Ramos (cell line): ENCODE measurements at regions not wholly inside any gene's neighbourhood (a gene's known extent, or its start where the extent isn't known, plus 50 kb on each side); places are given as distances from the start of the nearest gene placed in this dataset.
"Not testable (repeated sequence)": the region's sequence is repeated elsewhere in the genome, so short reads cannot be mapped to it uniquely, and the experiment has no call there.

Experiments
- in situ Hi-C: fragments of 300-500 bp; cut with MboI; formaldehyde crosslinking; loops from one replicate; pipeline ENCODE4 v1.14.3; 2022; ENCODE audit warnings: low sequenced_read_pairs; ENCODE audit not compliant: unreplicated experiment

DNA sequence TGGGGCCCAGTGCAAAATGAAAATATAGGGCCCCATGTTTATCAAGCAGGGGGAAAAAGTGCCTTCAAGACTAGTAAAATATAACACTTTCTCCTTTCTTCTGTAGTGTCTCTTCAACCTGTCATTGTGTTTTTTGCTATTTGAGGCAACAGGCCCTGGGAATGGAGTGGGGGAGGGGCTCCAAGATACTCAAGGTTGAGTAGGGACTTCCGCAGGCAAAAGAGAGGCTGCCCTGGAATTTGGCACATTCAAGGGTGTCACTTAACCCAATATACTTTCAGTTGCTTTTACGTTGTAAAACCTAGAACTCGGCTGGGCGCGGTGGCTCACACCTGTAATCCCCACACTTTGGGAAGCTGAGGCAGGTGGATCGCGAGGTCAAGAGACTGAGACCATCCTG lies 154.9 kb downstream of the ALDH8A1 start:
- in situ Hi-C loops = no loop called here

- in situ Hi-C loops = not testable (repeated sequence)
Measured at GRCh38 chr6:134791243-134791843, 158.6 kb downstream of the ALDH8A1 start.

DNA sequence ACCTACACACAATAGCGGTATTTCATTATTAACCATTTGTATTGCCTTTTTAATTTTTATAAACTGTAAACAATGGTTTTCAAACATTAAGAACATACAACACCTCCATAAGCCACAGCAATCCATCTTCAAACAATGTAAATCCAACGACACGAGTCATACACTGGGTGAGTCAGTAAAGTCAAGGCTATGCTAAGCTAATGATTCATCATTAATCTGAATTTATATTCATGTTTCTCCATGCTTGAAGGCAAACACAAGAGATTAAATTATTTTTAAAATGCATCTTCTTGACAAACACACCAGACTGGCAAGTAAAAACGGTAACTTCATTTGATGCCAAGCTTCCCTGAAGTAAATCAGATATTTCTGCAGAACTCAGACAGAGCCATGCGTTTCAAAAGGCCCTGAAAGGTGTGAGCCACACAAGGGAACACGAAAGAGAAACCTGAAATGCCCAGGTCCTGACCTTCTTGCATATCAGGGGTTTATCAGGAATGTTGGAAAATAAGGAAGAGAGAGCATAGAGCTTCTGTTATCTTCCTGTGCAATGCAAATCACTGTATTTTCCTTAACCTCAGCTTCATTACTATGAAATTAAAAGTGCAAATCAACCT lies 162.5 kb downstream of the ALDH8A1 start:
- in situ Hi-C loops = no loop called here

DNA sequence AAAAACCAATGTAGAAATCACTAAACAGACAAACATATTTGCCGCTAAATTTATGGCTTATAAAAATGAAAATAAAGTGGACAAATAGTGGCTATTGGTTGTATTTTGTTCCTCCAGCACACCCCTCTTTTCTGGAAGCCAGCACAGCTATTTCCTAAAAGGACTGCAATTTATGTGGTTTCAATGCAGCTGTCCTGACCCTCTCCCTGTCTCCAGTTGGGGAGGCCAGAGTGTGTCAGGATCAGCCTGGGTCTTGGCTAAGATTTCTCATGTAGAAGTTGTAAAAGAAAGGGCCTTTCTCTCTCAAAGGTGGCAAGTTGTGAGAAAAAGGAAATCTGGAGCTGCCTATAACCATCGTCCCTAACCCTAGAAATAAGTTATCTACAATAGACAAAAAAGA lies 165.6 kb downstream of the ALDH8A1 start:
- in situ Hi-C loops = no loop called here

GRCh38 chr6:134778431-134778830 lies 171.5 kb downstream of the ALDH8A1 start:
- in situ Hi-C loops = no loop called here

DNA sequence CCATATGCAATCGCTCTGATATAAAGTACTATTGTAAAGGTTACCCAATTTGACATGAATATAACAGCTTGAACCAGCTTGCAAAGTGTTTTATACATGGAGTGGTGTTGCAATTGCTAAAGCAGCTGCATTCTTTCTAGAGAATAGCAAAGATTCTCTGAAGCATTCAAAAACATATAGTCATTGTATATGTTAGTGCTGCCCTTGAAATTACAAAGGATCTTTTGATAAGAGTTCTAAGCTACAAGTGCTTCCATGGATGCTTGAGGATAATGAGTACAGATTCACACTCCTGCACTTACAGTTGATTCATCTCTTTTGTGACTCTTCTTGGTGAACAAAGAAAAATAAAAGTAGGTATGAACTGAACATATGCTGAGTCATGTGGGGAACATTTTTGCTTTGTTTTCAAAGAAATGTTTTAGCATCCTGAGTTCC lies 175.7 kb downstream of the ALDH8A1 start:
- in situ Hi-C loops = no loop called here

DNA sequence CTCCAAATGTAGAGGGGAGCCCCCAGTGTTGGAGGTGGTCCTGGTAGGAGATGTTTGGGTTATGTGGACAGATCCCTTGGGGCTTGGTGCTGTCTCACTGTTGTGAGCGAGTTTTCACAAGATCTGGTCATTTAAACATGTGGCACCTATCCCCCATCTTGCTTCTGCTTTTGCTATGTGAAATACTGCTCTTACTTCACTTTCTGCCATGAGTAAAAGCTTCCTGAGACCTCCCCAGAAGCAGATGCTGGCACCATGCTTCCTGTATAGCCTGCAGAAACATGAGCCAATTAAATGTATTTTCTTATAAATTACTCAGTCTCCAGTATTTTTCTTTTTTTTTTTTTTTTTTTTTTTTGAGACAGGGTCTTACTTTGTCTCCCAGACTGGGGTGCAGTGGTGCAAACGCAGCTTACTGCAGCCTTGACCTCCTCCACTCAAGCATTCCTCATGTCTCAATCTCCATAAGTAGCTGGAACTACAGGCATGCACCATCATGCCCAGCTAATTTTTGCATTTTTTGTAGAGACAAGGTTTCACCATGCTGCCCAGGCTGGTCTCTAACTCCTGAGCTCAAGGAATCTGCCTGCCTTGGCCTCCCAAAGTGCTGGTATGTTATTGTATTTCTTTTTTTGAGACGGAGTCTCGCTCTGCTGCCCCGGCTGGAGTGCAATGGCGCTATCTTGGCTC lies 177.1 kb downstream of the ALDH8A1 start:
- in situ Hi-C loops = no loop called here

DNA sequence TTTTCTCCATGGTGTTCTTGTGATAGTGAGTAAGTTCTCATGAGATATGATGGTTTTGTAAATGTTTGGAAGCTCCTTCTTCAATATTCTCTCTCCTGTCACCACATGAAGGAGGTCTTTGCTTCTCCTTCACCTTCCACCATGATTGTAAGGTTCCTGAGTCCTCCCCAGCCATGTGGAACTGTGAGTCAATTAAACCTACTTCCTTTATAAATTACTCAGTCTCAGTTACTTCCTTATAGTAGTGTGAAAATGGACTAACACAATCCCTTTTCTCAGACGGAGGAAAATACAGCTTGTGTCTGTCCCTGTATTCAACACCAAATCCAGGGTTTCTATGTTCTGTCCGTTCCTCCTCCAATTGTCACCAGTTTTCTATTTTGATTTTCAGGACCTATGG lies 181.0 kb downstream of the ALDH8A1 start:
- in situ Hi-C loops = no loop called here

DNA sequence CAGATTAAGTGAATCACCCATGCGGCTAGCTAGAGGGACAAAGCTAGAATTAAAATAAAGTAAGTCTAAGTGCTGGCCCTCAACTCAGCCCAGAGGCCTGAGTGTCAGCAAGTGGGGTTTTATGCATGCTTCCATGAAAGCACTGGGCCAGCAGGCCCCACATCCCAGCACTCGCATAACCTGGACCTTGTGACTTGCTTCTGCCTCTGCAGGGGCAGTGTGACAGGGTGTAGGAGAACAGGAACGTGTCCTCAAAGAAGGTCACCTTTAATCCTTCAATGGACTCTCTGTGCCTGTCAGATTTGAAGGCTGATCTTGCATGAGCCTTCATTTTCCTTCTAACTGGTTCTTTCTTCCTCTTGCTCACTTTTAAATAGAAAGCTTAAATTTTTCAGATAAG lies 183.4 kb downstream of the ALDH8A1 start:
- in situ Hi-C loops = no loop called here

GRCh38 chr6:134764741-134765140 lies 185.2 kb downstream of the ALDH8A1 start:
- in situ Hi-C loops = no loop called here

GRCh38 chr6:134763575-134763974 lies 186.3 kb downstream of the ALDH8A1 start:
- in situ Hi-C loops = not testable (repeated sequence)

GRCh38 chr6:134758621-134759020 lies 191.3 kb downstream of the ALDH8A1 start:
- in situ Hi-C loops = no loop called here

DNA sequence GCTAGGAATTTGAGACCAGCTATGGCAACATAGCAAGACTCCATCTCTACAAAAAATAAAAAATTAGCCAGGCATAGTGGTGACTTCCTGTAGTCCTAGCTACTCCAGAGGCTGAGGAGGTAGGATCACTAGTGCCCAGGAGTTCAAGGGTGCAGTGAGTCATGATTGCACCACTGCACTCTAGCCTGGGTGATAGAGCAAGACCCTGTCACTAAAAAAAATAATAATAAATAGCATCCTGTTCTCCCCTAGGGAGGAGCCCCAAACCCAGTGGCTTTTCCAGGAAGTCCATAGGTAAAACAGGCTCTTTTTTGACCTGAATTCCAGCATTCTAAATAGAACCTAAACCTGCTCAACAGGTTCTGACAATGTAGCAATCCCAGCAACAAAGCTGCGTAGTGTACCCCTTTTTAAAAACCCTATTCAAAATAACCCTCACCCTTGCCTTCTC lies 192.0 kb downstream of the ALDH8A1 start:
- in situ Hi-C loops = no loop called here

DNA sequence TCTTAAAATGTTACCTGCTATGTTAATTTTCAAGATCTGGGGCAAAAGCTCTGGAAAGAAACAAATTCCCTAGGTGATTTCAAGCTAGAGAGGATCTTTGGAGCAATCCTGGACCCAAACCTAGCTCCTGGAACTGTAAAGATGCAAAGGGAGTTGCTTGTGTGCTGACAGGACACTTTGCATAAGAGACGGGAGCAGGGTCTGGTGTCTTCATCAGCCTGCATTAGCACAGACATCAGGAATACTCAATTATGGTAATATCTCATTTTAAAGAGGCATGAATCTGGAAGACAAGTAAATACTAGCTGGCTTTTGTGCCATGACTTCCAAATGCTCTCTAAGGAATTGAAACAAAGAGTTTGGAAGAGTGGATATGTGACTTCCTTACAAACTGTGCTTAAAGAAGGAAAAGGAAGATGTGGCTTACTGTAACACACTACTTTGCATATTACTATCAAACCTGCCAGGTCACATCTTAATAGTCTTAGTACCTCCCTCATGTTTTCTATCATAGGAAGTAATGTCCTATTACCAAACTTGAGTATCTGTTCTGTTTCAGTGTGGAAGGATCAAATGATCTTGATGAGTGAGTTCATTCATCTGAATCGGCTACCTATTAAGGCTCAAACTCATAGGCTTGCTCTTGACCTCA lies 193.4 kb downstream of the ALDH8A1 start:
- in situ Hi-C loops = no loop called here

DNA sequence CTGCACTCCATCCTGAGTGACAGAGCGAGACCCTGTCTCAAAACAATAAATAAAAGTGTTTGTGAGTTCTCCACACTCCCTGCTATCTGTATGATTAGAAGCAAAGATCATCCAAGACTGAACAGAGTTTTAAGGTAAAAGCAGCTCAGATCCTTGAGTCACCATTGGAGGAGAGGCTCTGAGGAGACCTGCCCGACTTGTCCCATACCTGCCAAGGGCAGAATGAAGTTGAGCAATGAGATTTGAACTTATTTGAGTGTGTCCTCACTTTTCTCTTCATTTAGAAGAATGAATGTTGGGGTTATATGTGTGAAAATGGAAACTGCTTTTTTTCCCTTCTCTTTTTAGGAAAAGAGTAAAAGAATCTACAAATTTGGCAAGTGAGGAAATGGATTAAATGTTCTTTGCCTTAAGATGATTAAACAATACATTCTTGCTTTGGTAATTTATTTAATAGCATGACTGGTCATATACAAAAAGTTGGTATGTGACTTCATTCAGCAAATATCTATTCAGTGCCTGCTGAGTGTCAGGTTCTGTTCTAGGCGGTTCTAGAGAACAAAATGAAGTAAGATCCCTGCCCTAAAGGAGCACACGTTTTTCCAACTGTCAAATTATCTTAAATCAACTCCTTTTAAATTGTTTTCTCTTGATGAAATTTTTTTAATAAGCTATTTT lies 195.7 kb downstream of the ALDH8A1 start:
- in situ Hi-C loops = no loop called here

DNA sequence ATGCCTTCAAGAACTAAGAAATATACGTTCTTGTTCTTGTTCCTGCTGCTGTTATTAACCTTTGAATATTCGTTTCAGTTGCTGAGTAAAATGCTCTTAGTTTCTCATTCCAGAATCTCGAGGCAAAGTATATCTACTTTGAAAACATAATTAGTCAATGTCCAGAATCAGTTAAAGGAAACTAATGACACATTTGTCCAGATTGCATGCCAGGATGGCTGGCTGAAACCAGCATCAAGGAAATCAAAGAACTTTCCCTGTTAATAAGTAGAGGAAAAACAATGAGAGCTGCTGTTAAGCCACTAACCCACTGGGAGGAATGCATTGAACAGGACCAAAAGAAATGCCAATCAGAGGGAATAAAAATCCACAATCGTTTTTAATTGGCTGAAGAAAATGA lies 196.9 kb downstream of the ALDH8A1 start:
- in situ Hi-C loops = no loop called here

- in situ Hi-C loops = no loop called here
Measured at GRCh38 chr6:134752445-134752844, 197.5 kb downstream of the ALDH8A1 start.

DNA sequence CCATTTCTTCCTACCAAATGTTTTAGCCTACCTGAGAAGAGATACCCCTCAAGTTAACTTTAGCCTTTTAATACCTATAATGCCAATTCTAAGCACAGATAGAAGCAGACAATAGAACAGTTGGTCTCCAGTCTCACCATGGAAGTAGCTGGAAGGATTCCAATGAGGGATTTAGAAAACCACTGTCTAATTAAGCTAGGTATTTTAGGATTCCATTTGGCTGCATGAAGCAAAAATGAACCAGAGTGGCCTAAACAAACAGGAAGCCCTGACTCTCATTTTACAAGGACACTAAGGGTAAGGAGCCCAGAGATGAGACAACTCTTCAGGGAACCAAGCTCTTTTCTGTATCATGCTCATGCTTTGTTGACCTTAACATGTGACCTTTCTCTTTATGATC lies 199.2 kb downstream of the ALDH8A1 start:
- in situ Hi-C loops = no loop called here

- in situ Hi-C loops = no loop called here
Measured at GRCh38 chr6:134748484-134748883, 201.4 kb downstream of the ALDH8A1 start.

DNA sequence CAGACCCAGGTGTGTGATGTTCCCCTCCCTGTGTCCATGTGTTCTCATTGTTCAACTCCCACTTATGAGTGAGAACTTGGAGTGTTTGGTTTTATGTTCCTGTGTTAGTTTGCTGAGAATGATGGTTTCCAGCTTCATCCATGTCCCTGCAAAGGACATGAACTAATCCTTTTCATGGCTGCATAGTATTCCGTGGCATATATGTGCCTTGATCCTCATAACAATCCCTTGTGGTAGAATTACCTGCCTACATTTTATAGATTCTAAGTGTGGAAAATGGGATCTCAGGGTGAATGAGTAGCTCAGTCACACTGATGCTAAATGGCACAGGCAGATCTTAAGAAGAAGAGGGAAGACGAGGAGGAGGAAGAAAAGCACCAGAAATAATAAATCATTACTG lies 202.7 kb downstream of the ALDH8A1 start:
- in situ Hi-C loops = not testable (repeated sequence)

DNA sequence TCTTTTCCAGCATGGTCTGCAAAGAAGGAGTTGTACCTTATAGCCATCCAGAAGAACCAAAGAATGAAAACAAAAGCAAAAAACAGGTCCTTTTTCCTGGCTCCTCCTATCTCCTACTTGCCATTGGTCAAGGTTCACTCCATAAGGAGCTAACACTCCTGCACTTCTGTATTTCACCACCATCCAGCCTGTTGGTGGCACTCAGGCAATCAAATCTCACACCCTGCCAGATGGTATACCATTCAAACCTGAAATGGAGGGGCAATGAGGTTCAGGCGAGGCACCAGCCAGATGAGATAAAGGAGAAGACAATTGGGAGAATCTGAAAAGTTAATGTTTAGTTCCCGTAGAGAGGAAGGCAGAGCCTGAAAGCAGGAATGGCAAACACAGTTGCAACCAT lies 203.8 kb downstream of the ALDH8A1 start:
- in situ Hi-C loops = no loop called here
